ENCODE measurements at regions not wholly inside any gene's neighbourhood (a gene's known extent, or its start where the extent isn't known, plus 50 kb on each side); places are given as distances from the start of the nearest gene placed in this dataset.
"Not testable (repeated sequence)": the region's sequence is repeated elsewhere in the genome, so short reads cannot be mapped to it uniquely, and the experiment has no call there.

DNA sequence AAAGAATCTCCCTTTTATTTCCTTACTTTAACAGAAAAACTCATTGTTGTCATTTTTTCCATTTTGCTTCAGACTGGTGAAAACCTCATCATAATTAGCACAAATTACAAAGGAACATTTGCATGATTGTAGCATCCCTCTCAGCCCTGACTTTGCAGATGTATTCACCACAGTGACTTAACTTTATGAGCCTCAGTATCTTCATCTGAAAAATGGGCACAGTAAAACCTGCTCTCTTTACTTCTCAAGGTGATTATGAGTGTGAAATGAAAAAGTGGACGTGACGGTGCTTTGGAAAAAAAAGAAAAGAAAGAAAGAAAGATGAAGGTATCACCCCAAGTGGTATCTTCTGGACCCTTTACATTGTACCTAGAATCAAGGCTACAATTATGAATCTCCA, 193.4 kb upstream of the TOX3 start:
- ChIA-PET POLR2A (no interaction called here), CTCF (no interaction called here)
- no peak for ATAC-seq (ENCODE audit: poor library complexity)

DNA sequence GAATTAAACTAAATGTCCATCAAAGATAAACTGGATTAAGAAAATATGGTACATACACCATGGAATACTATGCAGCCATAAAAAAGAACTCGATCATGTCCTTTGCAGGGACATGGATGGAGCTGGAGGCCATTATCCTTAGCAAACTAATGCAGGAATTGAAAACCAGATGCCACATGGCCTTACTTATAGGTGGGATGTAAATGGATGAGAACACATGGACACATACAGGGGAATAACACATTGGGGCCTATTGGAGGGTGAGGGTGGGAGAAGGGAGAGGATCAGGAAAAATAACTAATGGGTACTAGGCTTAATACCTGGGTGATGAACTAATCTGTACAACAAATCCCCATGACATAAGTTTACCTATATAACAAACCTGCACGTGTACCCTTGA, 192.0 kb upstream of the TOX3 start:
- H3K9me3 ChIP-seq (ENCODE audit: control insufficient read depth in 1 of 2, insufficient read depth in 1 of 2, low read length in 2 of 2); H3K4me3 ChIP-seq (ENCODE audit: low read length); H3K27me3 Mint-ChIP-seq; intact Hi-C loops (cut with DNase I, micrococcal nuclease); H3K27ac ChIP-seq (ENCODE audit: low read depth in 1 of 2, low read length in 2 of 2); H3K4me1 ChIP-seq (ENCODE audit: insufficient read depth, low read length); DNase-seq; H3K27me3 ChIP-seq (ENCODE audit: control insufficient read depth in 1 of 2, insufficient read depth in 2 of 2, low read length in 2 of 2); H3K9me3 Mint-ChIP-seq; POLR2A ChIA-PET; H3K4me3 Mint-ChIP-seq; ATAC-seq (ENCODE audit: poor library complexity); H3K27ac Mint-ChIP-seq; H3K4me1 Mint-ChIP-seq (ENCODE audit: low read depth); CTCF ChIA-PET; H3K36me3 ChIP-seq (ENCODE audit: insufficient read depth, low read length); H3K36me3 Mint-ChIP-seq (ENCODE audit: low read depth): not testable (repeated sequence)

More for the DNA sequence above, 193.4 kb upstream of the TOX3 start:
- H3K27ac Mint-ChIP-seq, result no peak overlapping the region
- H3K27me3 Mint-ChIP-seq, result no peaks in the 10 kb centered on the region
- no peaks in the 10 kb centered on the region for H3K36me3 ChIP-seq (ENCODE audit: insufficient read depth, low read length)
- no peak overlapping the region for H3K4me3 Mint-ChIP-seq
- no peaks in the 10 kb centered on the region for H3K36me3 Mint-ChIP-seq (ENCODE audit: low read depth)
- no peak overlapping the region for H3K4me3 ChIP-seq (ENCODE audit: low read length)
- H3K4me1 ChIP-seq (ENCODE audit: insufficient read depth, low read length), result no peaks in the 10 kb centered on the region
- peaks cover 3% of the 10 kb centered on the region for H3K9me3 Mint-ChIP-seq
- H3K27me3 ChIP-seq (ENCODE audit: control insufficient read depth in 1 of 2, insufficient read depth in 2 of 2, low read length in 2 of 2), result no peaks in the 10 kb centered on the region
- no peak overlapping the region for H3K27ac ChIP-seq (ENCODE audit: low read depth in 1 of 2, low read length in 2 of 2)
- H3K4me1 Mint-ChIP-seq (ENCODE audit: low read depth), result no peaks in the 10 kb centered on the region
- TF ChIP-seq, protein P1, sequence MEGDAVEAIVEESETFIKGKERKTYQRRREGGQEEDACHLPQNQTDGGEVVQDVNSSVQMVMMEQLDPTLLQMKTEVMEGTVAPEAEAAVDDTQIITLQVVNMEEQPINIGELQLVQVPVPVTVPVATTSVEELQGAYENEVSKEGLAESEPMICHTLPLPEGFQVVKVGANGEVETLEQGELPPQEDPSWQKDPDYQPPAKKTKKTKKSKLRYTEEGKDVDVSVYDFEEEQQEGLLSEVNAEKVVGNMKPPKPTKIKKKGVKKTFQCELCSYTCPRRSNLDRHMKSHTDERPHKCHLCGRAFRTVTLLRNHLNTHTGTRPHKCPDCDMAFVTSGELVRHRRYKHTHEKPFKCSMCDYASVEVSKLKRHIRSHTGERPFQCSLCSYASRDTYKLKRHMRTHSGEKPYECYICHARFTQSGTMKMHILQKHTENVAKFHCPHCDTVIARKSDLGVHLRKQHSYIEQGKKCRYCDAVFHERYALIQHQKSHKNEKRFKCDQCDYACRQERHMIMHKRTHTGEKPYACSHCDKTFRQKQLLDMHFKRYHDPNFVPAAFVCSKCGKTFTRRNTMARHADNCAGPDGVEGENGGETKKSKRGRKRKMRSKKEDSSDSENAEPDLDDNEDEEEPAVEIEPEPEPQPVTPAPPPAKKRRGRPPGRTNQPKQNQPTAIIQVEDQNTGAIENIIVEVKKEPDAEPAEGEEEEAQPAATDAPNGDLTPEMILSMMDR (IDR thresholded peaks at IDR 0.05), result no peak
- intact Hi-C loops (cut with DNase I, micrococcal nuclease), result no loop called here
- no peaks in the 10 kb centered on the region for H3K9me3 ChIP-seq (ENCODE audit: control insufficient read depth in 1 of 2, insufficient read depth in 1 of 2, low read length in 2 of 2)
- DNase-seq, result no peak

- ATAC-seq (ENCODE audit: poor library complexity) (no peak), DNase-seq (no peak)
- intact Hi-C loops (cut with DNase I, micrococcal nuclease), result no loop called here
- Mint-ChIP-seq H3K9me3 (no peaks in the 10 kb centered on the region), H3K27ac (no peak overlapping the region), H3K36me3 (ENCODE audit: low read depth) (no peaks in the 10 kb centered on the region), H3K4me1 (ENCODE audit: low read depth) (no peaks in the 10 kb centered on the region), H3K27me3 (no peaks in the 10 kb centered on the region), H3K4me3 (no peak overlapping the region)
- Histone ChIP-seq H3K4me3 (ENCODE audit: low read length) (no peak overlapping the region), H3K27me3 (ENCODE audit: control insufficient read depth in 1 of 2, insufficient read depth in 2 of 2, low read length in 2 of 2) (no peaks in the 10 kb centered on the region), H3K9me3 (ENCODE audit: control insufficient read depth in 1 of 2, insufficient read depth in 1 of 2, low read length in 2 of 2) (peaks cover 0 to 17% of the 10 kb centered on the region in 2 experiments), H3K4me1 (ENCODE audit: insufficient read depth, low read length) (no peaks in the 10 kb centered on the region), H3K27ac (ENCODE audit: low read depth in 1 of 2, low read length in 2 of 2) (no peak overlapping the region), H3K36me3 (ENCODE audit: insufficient read depth, low read length) (no peaks in the 10 kb centered on the region)
- ChIA-PET CTCF (no interaction called here), POLR2A (no interaction called here)
- TF ChIP-seq, protein P1 (IDR thresholded peaks at IDR 0.05), result no peak
Measured at GRCh38 chr16:52731219-52731875, 184.4 kb upstream of the TOX3 start.

DNA sequence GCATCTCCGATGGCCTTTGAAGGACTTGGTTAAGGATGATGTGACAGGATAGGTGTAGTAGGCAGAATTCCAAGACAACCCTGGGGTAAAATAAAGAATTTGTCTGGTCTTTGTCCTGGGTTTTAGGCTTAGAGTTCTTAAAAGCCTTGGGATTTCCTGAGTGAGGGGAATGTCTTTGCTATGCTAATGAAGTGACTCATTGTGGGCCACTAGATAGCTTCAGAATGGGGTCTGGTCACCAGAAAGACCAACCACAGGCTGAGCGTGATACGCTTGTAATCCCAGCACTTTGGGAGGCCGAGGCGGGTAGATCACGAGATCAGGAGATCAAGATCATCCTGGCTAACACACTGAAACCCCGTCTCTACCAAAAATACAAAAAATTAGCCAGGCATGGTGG, 182.8 kb upstream of the TOX3 start:
- Histone ChIP-seq H3K27ac (ENCODE audit: low read depth in 1 of 2, low read length in 2 of 2) (no peak overlapping the region), H3K36me3 (ENCODE audit: insufficient read depth, low read length) (no peaks in the 10 kb centered on the region), H3K27me3 (ENCODE audit: control insufficient read depth in 1 of 2, insufficient read depth in 2 of 2, low read length in 2 of 2) (peaks cover 0 to 2% of the 10 kb centered on the region in 2 experiments), H3K9me3 (ENCODE audit: control insufficient read depth in 1 of 2, insufficient read depth in 1 of 2, low read length in 2 of 2) (peaks cover 0 to 21% of the 10 kb centered on the region in 2 experiments), H3K4me1 (ENCODE audit: insufficient read depth, low read length) (no peaks in the 10 kb centered on the region), H3K4me3 (ENCODE audit: low read length) (no peak overlapping the region)
- Mint-ChIP-seq H3K4me1 (ENCODE audit: low read depth) (no peaks in the 10 kb centered on the region), H3K27me3 (no peaks in the 10 kb centered on the region), H3K4me3 (no peak overlapping the region), H3K27ac (no peak overlapping the region), H3K9me3 (no peaks in the 10 kb centered on the region), H3K36me3 (ENCODE audit: low read depth) (no peaks in the 10 kb centered on the region)
- no peak for ATAC-seq (ENCODE audit: poor library complexity)
- TF ChIP-seq, protein P1 (IDR thresholded peaks at IDR 0.05), result no peak
- CTCF ChIA-PET, result no interaction called here
- POLR2A ChIA-PET, result no interaction called here
- intact Hi-C loops (cut with DNase I, micrococcal nuclease), result no loop called here
- no peak for DNase-seq

Data from CD4-positive, alpha-beta T cell (primary cell).